Stimulated activated CD8-positive, alpha-beta memory T cell treated with anti-CD3 and anti-CD28 coated beads, Interleukin-7, amount 100 ng/mL, for 48 hours (primary cell): ENCODE measurements at regions not wholly inside any gene's neighbourhood (a gene's known extent, or its start where the extent isn't known, plus 50 kb on each side); places are given as distances from the start of the nearest gene placed in this dataset.

Experiments
- DNase-seq, 2 donors: peaks; one replicate each; pipeline ENCODE4 v3.0.0-alpha.2; 2020; ENCODE audit warnings: low read depth in 1 of 2; ENCODE audit errors: extremely low read depth in 1 of 2

DNA sequence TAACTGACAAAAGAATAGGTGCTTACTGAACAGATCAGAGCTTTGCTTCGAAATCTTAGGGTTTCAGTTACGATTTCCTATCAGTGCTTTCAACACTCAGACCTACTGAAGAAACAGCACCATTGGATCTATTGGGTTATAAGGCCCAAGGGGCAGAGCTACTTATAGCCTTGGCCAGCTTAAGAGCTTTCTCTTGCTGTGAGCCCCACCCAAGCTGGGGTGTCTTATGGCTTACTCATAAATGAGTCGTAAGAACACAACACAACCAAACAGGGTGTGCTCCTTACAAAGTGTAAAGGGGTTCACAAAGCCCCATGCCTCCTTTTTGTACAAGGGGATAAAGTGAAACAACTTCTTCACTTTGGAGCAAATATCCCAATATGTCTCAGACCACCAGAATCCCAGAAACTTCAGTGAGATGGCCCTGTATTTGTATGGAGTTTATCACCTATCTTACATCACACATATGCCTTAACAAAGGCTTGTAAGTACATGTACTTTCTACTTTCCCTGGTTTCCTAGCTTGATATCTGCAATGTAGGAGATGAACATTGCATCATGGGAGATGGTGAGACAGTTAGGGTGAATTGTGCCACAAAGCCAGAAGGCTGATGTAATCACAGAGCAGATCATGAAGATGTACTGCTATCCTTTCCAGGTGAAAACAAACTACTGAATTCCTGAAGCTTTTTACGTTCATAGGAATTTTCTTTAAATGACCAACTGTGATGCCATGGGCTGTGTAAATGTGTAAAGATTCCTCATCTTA is 115.5 kb upstream of the GLI2 start:
- DNase-seq: no peak

DNA sequence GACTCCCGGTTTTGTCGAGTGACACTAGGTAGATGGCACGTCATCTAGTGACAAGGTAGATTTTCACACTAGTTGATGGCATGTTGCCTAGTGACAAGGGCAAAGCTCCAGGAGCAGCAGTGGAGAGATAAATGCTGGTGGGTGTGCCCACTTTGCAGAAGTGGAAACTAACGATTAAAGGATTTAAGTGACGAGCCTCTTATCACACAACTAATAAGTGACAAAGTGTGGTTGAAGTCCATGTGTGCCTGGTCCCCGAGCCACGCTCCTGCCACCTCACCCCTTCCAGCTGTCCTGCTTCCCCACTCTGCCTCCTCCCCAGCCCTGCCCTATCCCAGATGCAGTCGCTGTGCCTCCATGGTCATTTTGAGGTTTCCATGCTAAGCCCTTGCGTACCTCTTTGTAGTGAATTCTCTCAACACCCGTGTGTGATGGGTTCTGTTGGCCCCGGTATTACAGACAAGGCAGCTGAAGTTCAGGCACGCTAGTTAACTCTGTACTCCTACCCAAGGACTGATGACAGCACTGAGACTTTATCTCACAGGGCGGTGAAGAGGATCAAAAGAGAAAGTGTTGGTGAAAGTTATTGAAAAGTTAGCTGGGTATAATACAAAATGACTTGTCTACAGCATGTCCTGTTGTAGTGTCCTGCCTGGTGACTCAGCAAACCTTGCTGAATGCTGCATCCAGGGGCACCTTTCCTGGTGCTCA is 113.4 kb upstream of the GLI2 start:
- DNase-seq: no peak

DNA sequence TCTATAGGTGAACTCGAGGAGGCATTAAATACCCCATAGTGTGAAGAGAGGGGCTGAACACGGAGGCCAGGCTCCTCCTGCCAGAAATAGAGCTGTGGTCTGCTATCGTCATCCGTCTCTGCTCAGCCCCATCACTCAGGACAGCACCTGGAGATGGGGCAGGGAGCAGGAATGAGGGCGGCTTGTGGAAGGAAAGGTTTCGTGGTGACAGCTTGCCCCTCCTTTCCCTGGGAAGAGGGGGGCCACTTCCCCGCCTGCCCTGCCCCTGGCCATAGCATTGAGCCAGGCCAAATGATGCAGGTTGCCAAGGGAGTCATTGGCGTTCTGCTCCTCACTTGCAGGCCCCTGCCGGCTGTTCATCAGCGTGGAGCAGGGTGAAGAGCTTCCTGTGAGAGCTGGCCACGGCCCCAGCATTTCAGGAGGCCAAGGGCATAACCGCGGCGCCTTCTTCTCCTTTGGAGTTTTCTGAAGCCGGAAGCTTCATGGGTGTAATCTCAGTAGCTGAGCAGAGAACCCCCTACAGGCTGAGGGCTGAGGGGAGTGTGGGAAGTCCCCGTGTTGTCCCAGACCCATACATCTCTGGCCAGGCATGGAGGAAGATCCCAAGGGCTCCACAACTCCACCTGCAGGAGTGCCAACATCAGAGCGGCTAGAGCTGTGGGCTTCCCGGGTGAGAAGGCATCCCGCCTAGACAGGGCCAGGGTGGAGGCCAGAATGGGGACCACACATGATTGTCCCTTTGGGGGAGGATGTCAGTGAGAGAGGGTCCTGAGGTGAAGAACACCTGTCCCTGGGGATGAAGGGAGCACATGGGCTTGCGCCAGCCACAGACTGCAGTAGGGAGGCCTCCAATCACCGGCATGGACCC is 112.5 kb upstream of the GLI2 start:
- DNase-seq: no peak

DNA sequence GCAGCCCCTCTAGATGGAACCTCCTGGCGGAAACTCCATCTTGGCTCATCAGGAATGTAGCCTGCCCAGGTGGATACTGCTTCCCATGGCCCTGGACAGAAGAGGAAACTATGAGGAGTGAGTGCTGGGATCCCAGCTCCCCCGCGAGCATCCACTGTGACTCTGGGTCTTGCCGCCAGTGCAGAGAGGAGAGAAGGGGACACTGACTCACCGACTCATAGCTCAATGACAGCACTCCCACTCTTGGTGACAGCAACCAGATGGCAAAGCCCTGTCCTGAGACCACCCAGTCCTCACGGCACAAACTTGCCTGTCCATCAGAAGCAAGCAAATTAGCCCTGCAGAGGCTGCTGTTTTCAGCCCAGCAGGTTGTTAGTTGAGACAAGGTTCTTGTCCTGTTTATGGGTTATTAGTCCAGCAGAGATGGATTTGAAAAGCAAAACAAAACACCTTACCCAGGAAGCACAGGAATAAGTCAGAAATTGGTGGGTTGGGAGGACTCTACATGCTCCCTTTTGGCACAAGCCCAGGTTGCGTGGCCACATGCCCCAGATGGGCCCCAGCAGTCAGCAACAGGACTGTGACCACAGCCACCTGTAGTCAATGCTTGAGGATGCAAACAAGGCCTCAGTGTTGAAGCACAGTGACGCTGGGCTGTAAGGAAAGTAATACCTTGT is 111.5 kb upstream of the GLI2 start:
- DNase-seq: no peak

DNA sequence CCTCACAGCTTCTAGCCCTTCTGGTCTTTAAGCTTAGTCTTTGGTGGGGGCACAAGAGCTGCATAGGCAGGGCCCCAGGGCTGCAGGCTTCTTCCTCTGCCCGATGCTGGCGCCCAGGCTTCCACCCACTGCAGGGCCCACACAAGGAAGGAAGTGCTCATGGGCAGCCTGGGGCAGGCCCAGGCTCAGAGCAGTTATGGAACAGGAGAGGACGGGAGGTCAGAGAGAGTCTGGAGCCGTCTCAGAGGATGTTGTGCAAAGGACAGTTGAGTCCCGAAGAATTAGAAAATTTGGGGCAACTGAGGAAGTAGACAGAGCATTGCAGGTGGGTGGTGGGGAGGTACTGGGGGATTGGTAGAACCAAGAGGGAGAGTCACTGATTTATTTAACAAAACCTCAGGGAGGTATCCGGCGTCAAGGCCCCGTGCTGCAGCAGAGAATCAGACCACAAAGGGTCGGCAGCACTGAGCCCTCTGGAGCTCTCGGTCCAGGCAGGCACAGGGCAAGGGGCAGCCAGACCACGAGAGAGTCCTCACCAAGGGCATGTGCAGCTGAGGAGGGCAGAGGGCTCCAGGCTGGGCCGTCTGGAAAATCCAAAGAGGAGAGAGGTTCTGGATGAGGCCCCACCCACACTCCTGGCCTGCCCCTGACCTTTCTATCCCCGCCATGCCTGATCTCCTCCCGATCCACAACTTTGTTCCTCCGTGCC is 110.8 kb upstream of the GLI2 start:
- DNase-seq: no peak

DNA sequence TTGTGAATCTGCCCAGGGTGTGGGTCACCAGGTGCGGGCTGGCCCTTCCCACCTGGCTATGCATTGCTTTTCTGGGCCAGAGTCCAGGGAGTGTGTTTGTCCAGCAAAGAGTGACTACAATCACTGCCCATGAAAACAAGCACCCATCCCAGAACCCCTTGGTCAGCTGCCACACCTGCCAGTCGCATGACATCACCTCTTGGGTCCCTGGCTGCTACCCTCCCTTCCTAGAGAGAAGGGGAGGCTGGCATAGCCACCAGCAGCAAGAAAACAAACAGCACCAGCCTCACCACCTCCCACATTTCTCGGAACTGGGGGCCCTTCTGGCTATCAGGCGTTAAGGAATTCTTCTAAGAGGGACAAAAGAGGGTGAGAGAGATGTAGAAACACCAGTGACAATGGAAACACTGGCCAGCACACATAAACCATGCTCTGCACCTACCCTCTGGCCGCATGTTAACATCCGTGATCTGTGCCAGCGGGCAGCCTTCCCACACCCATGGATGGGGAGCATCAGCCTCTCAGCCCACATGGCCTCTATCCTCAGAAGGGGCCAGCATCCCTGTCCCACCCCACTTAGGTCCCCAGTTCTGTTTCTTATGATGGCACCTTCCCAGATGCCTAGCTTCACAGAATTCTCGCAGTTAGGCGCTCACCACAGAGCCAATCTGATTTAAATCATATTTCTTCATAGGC is 109.7 kb upstream of the GLI2 start:
- DNase-seq: no peak

DNA sequence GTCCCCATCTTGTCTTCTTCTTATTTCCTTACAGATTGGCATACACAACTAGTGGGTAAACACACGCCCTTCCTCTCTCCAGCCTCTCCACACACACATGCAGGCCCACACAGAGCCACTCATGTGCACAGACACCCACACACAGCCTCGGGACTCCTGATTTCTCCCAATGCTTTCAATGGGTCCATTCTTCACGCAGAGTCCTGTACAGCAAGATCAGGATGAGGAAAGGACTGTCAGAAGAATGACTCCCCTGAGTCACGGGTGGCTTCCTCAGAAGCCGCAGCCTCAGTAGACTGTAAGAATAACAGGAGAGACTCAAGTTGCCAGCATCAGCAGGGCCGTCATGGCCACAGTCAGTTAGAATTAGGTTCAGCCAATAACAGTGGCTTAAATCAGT is 109.1 kb upstream of the GLI2 start:
- no peak for DNase-seq

DNA sequence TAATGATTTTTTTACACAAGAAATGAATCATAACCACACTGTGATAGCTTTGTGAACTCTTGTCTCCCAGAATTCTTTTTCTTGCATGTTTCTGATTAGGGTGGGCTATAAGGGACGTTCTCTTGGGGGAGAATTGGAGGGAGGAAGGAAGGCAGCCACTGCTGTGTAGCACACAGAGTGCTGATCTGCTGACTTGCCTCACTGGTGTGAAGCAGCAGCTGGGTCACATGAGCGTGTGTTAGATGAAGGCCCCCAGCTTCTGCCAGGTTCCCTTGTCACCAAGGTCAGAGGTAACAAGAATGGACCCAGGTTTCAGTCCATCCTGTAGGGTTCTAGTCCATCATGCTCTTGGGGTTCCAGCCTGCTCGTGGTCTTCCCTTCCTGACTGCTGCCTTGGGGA is 107.4 kb upstream of the GLI2 start:
- no peak for DNase-seq

DNA sequence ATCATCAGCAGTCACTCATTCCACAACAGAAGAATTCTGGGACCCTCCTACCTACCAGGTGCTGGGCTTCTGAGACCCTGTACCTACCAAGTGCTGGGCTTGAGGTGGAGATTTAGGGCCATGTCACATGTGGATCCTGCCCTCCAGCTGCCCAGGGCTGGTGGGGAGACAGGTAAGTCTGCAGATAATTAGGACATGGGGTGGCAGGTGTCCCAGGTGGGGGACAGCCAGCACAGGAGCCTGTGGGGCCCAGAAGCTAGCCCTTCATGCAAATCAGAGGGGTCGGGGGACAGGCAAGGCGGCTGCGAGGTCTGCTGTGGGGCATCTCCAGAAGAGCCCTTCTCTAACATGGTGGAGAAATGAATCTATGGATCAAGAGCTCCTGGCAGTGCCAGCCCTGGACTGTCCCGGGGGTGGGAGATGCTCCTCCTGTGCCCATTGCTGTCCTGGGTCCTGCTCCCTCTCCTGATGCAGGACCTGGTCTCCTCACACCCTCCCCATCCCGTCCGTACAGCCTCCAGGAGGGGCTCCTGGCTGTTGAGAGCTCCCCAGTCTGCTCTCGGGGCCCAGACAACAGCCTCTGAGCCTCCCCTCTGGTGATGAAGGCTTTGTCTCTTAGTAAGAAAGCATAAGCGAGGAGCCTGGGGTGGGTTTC is 106.3 kb upstream of the GLI2 start:
- no peak for DNase-seq

DNA sequence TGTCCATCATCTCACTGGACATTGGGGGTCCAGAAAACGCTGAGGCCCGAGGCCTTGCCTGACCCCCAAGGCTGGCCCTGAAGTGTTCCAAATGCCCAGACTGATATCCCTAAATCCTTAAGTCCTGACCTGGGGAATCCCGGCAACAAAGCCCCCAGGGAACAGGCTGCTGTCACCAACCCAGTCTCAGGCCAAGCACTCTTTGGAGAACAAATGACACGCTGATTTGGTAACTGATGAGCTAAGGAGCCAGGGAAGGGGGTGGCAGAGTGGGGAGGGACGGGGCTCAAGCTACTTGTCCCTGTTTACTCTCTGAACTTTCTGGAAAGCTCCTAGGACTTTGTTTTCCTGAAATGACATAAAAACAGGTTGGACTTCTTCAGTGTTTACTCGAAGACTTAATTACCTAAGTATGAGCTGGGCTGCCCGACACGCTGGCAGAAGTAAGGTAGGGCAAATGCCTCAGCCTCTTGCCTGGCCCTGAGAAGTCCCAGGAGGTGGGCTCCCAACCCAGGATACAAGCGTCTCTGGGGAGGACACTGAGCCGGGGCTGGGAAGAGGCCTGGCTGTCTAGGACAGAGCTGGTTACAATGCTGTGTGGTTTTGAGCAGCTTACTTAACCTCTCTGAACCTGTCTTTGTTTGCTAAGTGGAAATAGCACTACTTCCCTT is 105.5 kb upstream of the GLI2 start:
- DNase-seq: no peak

DNA sequence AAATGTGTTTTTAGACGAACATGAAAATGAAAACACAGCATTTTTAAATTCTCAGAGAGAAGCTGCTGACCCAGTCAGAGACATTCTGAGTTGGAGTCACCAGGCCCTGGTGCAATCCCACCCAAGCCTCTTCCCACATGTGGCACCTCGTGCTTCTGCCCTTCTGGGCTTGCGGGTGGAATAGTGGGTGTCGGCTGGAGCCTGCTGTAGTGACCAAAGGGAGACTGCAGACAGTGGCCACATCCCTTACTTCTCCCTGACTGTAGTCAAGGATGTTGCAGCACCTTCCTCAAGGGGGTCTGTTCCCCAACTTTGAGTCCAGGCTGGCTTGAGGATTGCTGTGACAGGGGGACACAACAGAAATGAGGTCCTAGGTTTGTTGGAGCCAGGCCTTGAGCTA is 104.4 kb upstream of the GLI2 start:
- no peak for DNase-seq

DNA sequence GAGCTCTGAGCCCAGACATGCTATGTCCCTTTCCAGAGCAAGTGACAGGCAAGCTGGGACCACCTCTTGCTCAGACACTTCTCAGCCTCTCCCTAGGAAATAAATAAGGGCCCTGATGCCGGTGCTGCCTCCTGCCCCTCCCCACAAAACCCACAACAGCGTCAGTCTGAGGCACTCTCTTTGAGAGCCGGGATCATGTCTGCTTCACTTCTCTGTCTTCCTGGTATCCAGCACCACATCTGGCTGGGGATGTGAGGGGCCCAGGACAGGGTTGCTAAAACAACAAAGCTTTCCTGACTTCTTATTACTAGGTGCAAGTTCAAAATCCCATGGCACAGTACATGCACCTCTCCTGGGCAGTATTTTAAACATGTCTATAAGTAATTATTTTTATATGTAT is 103.9 kb upstream of the GLI2 start:
- DNase-seq: no peak

DNA sequence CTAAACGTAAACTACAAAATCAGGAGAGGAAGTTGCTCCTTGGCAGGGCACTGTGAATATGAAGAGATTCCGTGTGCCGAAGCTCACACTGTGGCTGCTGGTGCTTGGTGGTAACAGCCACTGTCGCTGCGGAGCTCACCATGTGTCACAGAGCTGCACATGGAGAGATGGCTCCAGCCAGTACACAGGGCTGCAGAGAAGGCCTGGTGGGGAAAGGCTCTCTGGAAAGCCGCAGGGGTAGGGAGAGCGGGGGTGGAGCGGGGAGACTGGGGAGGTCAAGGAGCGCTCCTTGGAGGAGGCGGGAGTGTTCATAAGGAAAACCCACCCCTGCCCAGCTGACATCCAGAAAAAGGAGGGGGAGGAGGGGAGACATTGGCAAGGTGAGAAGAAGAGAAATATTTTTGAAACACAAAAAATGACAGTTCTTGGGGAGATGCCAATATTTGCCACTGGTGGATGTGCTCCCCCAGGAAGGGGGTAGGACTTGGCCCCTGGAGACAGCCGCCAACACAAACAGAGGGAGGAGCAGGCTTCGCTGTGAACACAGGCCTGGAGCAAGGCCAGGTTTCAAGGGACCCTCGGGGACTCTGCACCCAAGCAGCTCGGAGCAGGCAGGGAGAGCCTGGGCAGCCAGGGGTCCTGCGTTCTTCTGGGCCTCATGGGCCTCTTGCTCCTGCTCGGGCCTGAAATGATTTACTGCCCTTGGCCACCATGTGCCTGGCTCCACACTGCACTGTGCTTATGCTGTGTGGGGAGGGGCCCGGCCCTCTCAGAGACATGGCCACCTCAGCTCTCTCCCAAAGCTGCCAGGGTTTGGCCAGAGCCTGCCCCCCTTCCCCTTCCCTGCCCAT is 102.6 kb upstream of the GLI2 start:
- no peak for DNase-seq

DNA sequence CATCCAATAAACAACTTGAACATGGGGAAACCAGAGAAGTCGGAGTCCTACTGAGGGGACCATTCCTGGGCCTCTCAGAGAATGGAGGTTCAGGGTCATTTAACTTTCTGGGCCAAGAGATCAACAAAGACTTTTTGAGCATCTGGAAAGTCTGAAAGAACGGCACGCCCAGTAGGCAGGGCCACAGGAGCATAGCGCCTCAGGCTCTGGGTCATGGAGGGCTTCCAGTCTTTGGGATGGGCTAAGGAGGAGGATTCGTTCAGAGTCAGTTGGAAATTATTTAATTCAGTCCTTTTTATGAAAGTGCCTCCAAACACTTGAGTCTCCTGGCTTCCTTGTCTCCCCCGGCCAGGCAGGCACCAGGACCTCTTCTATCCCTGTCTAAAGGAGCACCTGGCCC is 101.1 kb upstream of the GLI2 start:
- DNase-seq: no peak

DNA sequence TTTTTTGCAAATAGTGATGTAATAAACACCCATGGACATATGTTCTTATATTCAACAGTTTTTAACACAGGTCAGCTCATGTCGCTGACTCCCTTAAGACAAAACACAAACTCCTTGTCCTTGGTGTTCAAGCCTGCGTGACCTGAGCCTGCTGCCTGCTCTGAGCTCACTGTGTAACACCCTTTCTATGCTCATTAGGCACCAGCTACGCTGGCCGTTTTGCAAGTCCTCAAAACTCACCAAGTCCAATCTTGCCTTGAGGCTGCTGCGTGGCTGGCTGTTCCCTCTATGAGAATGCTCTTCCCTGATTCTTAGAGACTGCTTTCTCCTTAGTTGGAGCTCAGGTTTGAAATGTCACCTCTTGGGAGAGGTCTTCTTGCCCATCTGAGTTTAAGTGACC is 100.5 kb upstream of the GLI2 start:
- DNase-seq: no peak

DNA sequence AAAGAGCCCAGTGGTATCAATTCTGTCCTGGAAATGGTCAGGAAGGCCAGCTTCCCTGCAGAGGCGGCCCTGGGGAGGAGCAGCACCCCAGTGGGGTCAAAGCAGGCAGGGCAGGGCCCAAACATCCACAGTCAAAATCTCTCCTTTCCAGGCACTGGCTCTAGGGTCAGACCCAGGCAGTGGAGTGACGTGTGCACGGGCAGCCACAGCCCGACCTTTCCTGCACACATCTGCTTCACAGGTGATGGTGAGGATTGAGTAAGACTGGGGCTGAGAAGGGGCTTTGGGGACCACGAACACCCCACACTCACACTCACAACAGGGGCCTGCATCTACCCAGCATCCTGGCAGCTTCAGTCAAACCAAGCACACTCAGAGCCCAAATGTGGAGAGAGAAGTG is 97.8 kb upstream of the GLI2 start:
- DNase-seq: no peak

DNA sequence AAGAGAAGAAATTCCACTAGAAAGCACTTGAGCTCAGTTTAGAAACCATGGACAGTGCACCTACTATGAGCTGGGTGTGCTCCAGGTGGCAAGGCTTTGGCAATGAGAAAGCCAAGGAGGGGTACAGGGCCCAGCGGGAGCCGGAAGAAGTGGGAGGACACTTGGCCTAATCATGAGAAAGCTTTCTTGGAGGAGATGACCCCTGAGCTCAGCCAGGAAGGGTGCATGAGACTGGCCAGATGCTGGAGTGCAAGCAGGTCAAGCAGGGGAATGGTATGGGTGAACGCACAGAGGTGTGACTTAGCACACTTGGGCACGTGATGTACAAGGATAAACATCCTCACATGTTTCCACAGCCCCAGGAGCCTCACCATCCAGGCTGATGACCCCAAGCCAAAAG is 97.2 kb upstream of the GLI2 start:
- no peak for DNase-seq

DNA sequence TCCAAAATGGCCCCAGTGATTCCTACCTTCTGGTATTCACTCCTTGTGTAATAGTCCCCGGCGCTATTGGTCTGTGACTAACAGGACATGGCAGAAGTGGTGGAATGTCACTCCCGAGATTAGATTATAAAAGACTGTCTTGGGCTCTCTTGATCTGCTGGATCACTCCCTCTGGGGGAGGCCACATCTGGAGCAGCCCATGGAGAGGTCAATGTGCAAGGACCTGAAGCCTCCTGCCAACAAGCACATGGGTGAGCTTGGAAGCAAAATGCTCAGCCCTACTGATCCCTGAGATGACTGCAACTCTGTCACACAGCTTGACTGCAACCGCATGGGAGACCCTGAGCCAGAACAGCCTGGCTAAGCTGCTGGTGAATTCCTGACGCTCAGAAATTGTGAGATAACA is 94.3 kb upstream of the GLI2 start:
- DNase-seq: no peak
